ENCODE measurements at regions not wholly inside any gene's neighbourhood (a gene's known extent, or its start where the extent isn't known, plus 50 kb on each side); places are given as distances from the start of the nearest gene placed in this dataset.

DNA sequence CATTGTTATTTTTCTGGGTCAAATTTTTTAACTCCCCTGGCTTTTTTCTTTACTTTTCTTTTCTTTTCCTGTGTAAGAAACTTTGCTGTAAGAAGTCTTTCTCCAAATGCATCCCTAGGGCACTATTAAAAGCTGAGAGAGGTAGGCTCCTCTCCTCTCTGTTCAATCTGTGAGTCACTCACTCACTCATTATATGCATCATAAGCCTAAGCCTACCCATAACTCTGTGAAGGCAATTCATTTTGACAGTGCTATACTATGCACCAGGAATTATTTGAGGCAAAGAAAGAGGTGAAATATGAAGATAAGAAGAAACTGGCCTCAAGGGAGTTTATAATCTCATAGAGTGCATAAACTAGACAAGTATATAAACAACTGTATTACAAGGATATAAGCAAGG is 67.9 kb upstream of the PRR16 start:
- Histone ChIP-seq H3K9me3 (ENCODE audit: control insufficient read depth, insufficient read depth, low read length) (no peaks in the 10 kb centered on the region; the same call in 1 of the 2 replicates), H3K27me3 (ENCODE audit: control insufficient read depth, low read length) (no peaks in the 10 kb centered on the region), H3F3A (ENCODE audit: control insufficient read depth, insufficient read depth) (no peaks in the 10 kb centered on the region), H3K27ac (ENCODE audit: low read depth, low read length) (no peak overlapping the region), H3K36me3 (ENCODE audit: control insufficient read depth, low read length) (no peaks in the 10 kb centered on the region), H3K4me2 (ENCODE audit: low read length) (no peak overlapping the region), H3K79me2 (ENCODE audit: control insufficient read depth, low read length) (no peaks in the 10 kb centered on the region), H3K9me2 (replicated peaks; ENCODE audit: control insufficient read depth, low read length) (no peaks in the 10 kb centered on the region), H3K4me1 (ENCODE audit: control insufficient read depth, low read length) (no peaks in the 10 kb centered on the region), H3K4me3 (ENCODE audit: low read length) (no peak overlapping the region), H4K20me1 (ENCODE audit: control insufficient read depth, insufficient read depth, low read depth, low read length) (no peaks in the 10 kb centered on the region)
- no peak for TF ChIP-seq EZH2phosphoT487 (IDR thresholded peaks at IDR 0.05; ENCODE audit: borderline replicate concordance, low read length)
- TF ChIP-seq, protein P1, sequence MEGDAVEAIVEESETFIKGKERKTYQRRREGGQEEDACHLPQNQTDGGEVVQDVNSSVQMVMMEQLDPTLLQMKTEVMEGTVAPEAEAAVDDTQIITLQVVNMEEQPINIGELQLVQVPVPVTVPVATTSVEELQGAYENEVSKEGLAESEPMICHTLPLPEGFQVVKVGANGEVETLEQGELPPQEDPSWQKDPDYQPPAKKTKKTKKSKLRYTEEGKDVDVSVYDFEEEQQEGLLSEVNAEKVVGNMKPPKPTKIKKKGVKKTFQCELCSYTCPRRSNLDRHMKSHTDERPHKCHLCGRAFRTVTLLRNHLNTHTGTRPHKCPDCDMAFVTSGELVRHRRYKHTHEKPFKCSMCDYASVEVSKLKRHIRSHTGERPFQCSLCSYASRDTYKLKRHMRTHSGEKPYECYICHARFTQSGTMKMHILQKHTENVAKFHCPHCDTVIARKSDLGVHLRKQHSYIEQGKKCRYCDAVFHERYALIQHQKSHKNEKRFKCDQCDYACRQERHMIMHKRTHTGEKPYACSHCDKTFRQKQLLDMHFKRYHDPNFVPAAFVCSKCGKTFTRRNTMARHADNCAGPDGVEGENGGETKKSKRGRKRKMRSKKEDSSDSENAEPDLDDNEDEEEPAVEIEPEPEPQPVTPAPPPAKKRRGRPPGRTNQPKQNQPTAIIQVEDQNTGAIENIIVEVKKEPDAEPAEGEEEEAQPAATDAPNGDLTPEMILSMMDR (IDR thresholded peaks at IDR 0.05; ENCODE audit: low read depth, low read length, poor library complexity, severe bottlenecking): no peak

GRCh38 chr5:120400356-120400755 is 63.7 kb upstream of the PRR16 start:
- no peaks in the 10 kb centered on the region for H4K20me1 ChIP-seq (ENCODE audit: control insufficient read depth, insufficient read depth, low read depth, low read length)
- H3K36me3 ChIP-seq (ENCODE audit: control insufficient read depth, low read length): no peaks in the 10 kb centered on the region
- no peaks in the 10 kb centered on the region for H3K9me2 ChIP-seq (replicated peaks; ENCODE audit: control insufficient read depth, low read length)
- no peak overlapping the region for H3K4me2 ChIP-seq (ENCODE audit: low read length)
- TF ChIP-seq EZH2phosphoT487 (IDR thresholded peaks at IDR 0.05; ENCODE audit: borderline replicate concordance, low read length): no peak
- TF ChIP-seq, protein P1 (IDR thresholded peaks at IDR 0.05; ENCODE audit: low read depth, low read length, poor library complexity, severe bottlenecking): no peak
- H3F3A ChIP-seq (ENCODE audit: control insufficient read depth, insufficient read depth): no peaks in the 10 kb centered on the region
- H3K4me1 ChIP-seq (ENCODE audit: control insufficient read depth, low read length): no peaks in the 10 kb centered on the region
- H3K27ac ChIP-seq (ENCODE audit: low read depth, low read length): no peak overlapping the region
- no peaks in the 10 kb centered on the region for H3K79me2 ChIP-seq (ENCODE audit: control insufficient read depth, low read length)
- H3K9me3 ChIP-seq (ENCODE audit: control insufficient read depth, insufficient read depth, low read length): no peaks in the 10 kb centered on the region; the same call in 1 of the 2 replicates
- H3K27me3 ChIP-seq (ENCODE audit: control insufficient read depth, low read length): no peaks in the 10 kb centered on the region
- no peak overlapping the region for H3K4me3 ChIP-seq (ENCODE audit: low read length)

DNA sequence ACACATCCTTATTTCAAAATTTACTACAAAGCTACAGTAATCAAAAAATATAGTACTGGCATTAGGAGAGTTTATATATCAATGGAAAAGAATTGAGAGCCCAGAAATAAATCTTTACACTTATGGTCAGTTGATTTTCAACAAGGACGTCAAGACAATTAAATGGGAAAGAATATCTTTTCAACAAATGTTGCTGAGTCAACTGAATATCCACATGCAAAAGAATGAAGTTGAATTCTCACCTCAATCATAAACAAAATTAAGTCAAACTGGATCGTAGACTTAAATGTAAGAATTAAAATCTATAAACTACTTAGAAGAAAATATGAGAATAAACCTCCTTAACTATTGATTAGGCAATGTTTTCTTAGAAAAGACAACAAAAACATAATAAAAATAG is 61.5 kb upstream of the PRR16 start:
- Histone ChIP-seq H3F3A (ENCODE audit: control insufficient read depth, insufficient read depth) (no peaks in the 10 kb centered on the region), H3K4me2 (ENCODE audit: low read length) (no peak overlapping the region), H3K4me1 (ENCODE audit: control insufficient read depth, low read length) (no peaks in the 10 kb centered on the region), H3K79me2 (ENCODE audit: control insufficient read depth, low read length) (no peaks in the 10 kb centered on the region), H3K9me3 (ENCODE audit: control insufficient read depth, insufficient read depth, low read length) (no peaks in the 10 kb centered on the region; the same call in 1 of the 2 replicates), H3K4me3 (ENCODE audit: low read length) (no peak overlapping the region), H3K36me3 (ENCODE audit: control insufficient read depth, low read length) (no peaks in the 10 kb centered on the region), H3K9me2 (replicated peaks; ENCODE audit: control insufficient read depth, low read length) (no peaks in the 10 kb centered on the region), H4K20me1 (ENCODE audit: control insufficient read depth, insufficient read depth, low read depth, low read length) (no peaks in the 10 kb centered on the region), H3K27ac (ENCODE audit: low read depth, low read length) (no peak overlapping the region), H3K27me3 (ENCODE audit: control insufficient read depth, low read length) (no peaks in the 10 kb centered on the region)
- TF ChIP-seq, protein P1 (IDR thresholded peaks at IDR 0.05; ENCODE audit: low read depth, low read length, poor library complexity, severe bottlenecking): no peak
- TF ChIP-seq EZH2phosphoT487 (IDR thresholded peaks at IDR 0.05; ENCODE audit: borderline replicate concordance, low read length): no peak

Measured in DOHH2 (cell line).